Endothelial cell of umbilical vein (primary cell): ENCODE measurements at regions not wholly inside any gene's neighbourhood (a gene's known extent, or its start where the extent isn't known, plus 50 kb on each side); places are given as distances from the start of the nearest gene placed in this dataset.

Source experiments
- BruUV-seq: library from RNA; stranded (reverse); fragments of 400-500 nt; replicated peaks from 2 replicates; lab custom pipeline; 2021; lab: Mats Ljungman, UMichigan
- CTCF ChIA-PET: fragments of 300-600, 350-600 bp; sonication (Branson Sonifier 250); formaldehyde crosslinking; loops from one replicate; lab custom pipeline; 2021; ENCODE audit warnings: antibody characterized with exemption, inconsistent platforms; lab: Charles Lee
- POLR2A ChIA-PET: fragments of 300-600, 350-600 bp; sonication (Branson Sonifier 250); formaldehyde crosslinking; loops from one replicate; lab custom pipeline; 2021; ENCODE audit warnings: antibody characterized with exemption, inconsistent platforms; lab: Charles Lee
- DNase-seq: peaks from one replicate; pipeline ENCODE4 v3.0.0-alpha.2; 2011; ENCODE audit warnings: low read depth, low spot score
- FAIRE-seq: peaks from 2 replicates; lab custom pipeline; 2011; peaks lifted over from hg19 to GRCh38; lab: Jason Lieb, UNC
- H2AFZ ChIP-seq: 2 replicates; pipeline ENCODE4 v1.6.0; 2012; ENCODE audit warnings: low read depth, low read length, control low read depth, inconsistent platforms
- H3K27ac ChIP-seq: 2 replicates; pipeline ENCODE4 v1.5.1; 2011; ENCODE audit warnings: low read depth, mild to moderate bottlenecking, control low read depth, low read length, moderate library complexity; ENCODE audit not compliant: insufficient read depth
- H3K27me3 ChIP-seq, 2 experiments: 2 replicates each; pipeline versions ENCODE4 v1.6.0 to v1.6.1; 2011; ENCODE audit warnings: low read length in 2 of 2, mixed read lengths in 1 of 2; ENCODE audit not compliant: control insufficient read depth in 2 of 2, insufficient read depth in 2 of 2
- H3K36me3 ChIP-seq, 2 experiments: 2 replicates in 1 of 2; 3 replicates in 1 of 2; pipeline ENCODE4 v1.5.1; 2011; ENCODE audit warnings: low read length in 2 of 2, mild to moderate bottlenecking in 1 of 2, moderate library complexity in 1 of 2; ENCODE audit not compliant: control insufficient read depth in 2 of 2, insufficient read depth in 2 of 2; ENCODE audit errors: extremely low read depth in 1 of 2
- H3K4me1 ChIP-seq: 3 replicates; pipeline ENCODE4 v1.5.1; 2011; ENCODE audit warnings: mild to moderate bottlenecking, low read length; ENCODE audit not compliant: control insufficient read depth, insufficient read depth; ENCODE audit errors: extremely low read depth
- H3K4me2 ChIP-seq: 2 replicates; pipeline ENCODE4 v1.6.1; 2011; ENCODE audit warnings: low read length, control low read depth, mixed read lengths; ENCODE audit not compliant: insufficient read depth
- H3K4me3 ChIP-seq, 3 experiments: fragments of 200-600 bp in 1 of 3; sonication (generic), shearing (Covaris generic) in 1 of 3; replicated peaks in 1 of 3; 2 replicates each; pipeline ENCODE4 v1.5.1; 2011 to 2016; ENCODE audit warnings: control low read depth in 3 of 3, low read length in 3 of 3, mild to moderate bottlenecking in 2 of 3, inconsistent platforms in 1 of 3, low read depth in 1 of 3, moderate library complexity in 1 of 3; ENCODE audit not compliant: insufficient read depth in 1 of 3
- H3K79me2 ChIP-seq: 2 replicates; pipeline ENCODE4 v1.6.0; 2012; ENCODE audit warnings: low read length, inconsistent platforms; ENCODE audit not compliant: control insufficient read depth, insufficient read depth
- H3K9ac ChIP-seq: replicated peaks from 2 replicates; pipeline ENCODE3; 2011; ENCODE audit warnings: low read length, control low read depth; ENCODE audit not compliant: insufficient read depth; ENCODE audit errors: extremely low read depth
- H3K9me1 ChIP-seq: replicated peaks from 3 replicates; pipeline ENCODE4 v1.6.0; 2011; ENCODE audit warnings: mild to moderate bottlenecking, low read length; ENCODE audit not compliant: control insufficient read depth, insufficient read depth; ENCODE audit errors: extremely low read depth
- H3K9me3 ChIP-seq: replicated peaks from 2 replicates; pipeline ENCODE4 v1.5.1; 2012; ENCODE audit warnings: low read length, inconsistent platforms; ENCODE audit not compliant: control insufficient read depth, insufficient read depth
- H4K20me1 ChIP-seq: replicated peaks from 2 replicates; pipeline ENCODE3; 2011; ENCODE audit warnings: mild to moderate bottlenecking, low read length; ENCODE audit not compliant: control insufficient read depth, insufficient read depth; ENCODE audit errors: extremely low read depth
- EZH2 ChIP-seq: IDR thresholded peaks from 2 replicates; pipeline ENCODE4 v1.6.1; 2012; ENCODE audit warnings: borderline replicate concordance, low read depth, mild to moderate bottlenecking, moderate library complexity, low read length, inconsistent platforms; ENCODE audit not compliant: severe bottlenecking
- FOS ChIP-seq: IDR thresholded peaks from 2 replicates; pipeline ENCODE4 v1.6.1; 2011; ENCODE audit warnings: mild to moderate bottlenecking, low read length, moderate library complexity, borderline replicate concordance; ENCODE audit not compliant: insufficient read depth
- GATA2 ChIP-seq: IDR thresholded peaks from 2 replicates; pipeline ENCODE4 v1.7.0; 2011; ENCODE audit warnings: low read depth, mild to moderate bottlenecking, moderate library complexity, mixed read lengths, low read length; ENCODE audit not compliant: insufficient read length, insufficient read depth
- JUN ChIP-seq: IDR thresholded peaks from 2 replicates; pipeline ENCODE4 v1.6.1; 2011; ENCODE audit warnings: borderline replicate concordance, low read depth; ENCODE audit not compliant: insufficient read length, insufficient read depth
- MYC ChIP-seq: IDR thresholded peaks from one replicate; pipeline ENCODE4 v1.6.1; 2011; ENCODE audit warnings: mild to moderate bottlenecking, low read depth, low read length
- POLR2A ChIP-seq: IDR thresholded peaks from 2 replicates; pipeline ENCODE4 v1.6.1; 2012; ENCODE audit warnings: low read depth, mild to moderate bottlenecking, control low read depth, low read length
- POLR2AphosphoS5 ChIP-seq: IDR thresholded peaks from 2 replicates; pipeline ENCODE4 v1.6.1; 2012; ENCODE audit warnings: low read depth, mild to moderate bottlenecking, control low read depth, low read length, moderate library complexity; ENCODE audit not compliant: insufficient read depth
- dilution Hi-C: fragments of 300-500 bp; cut with MboI; formaldehyde crosslinking; loops from one replicate; pipeline ENCODE4 v1.15.0; 2019; ENCODE audit warnings: low sequenced_read_pairs; ENCODE audit not compliant: extremely low pct_ligation_motif_present
- intact Hi-C: fragments of 100-400 bp; cut with micrococcal nuclease; formaldehyde crosslinking; loops from one replicate; pipeline ENCODE4 v1.10.0; 2022
- TF ChIP-seq, protein P1 (sequence below), 2 donors: IDR thresholded peaks; 1 replicate in 1 of 2; 2 replicates in 1 of 2; pipeline ENCODE4 v1.5.1; 2011; ENCODE audit warnings: low read length in 2 of 2, mild to moderate bottlenecking in 2 of 2, moderate library complexity in 2 of 2, control low read depth in 1 of 2, inconsistent platforms in 1 of 2, low read depth in 1 of 2; ENCODE audit not compliant: insufficient read depth in 1 of 2; ENCODE audit errors: extremely low read depth in 1 of 2
- TF ChIP-seq, protein P2 (sequence below): IDR thresholded peaks from 2 replicates; pipeline ENCODE4 v1.6.1; 2011; ENCODE audit not compliant: insufficient read depth, insufficient read length

DNA sequence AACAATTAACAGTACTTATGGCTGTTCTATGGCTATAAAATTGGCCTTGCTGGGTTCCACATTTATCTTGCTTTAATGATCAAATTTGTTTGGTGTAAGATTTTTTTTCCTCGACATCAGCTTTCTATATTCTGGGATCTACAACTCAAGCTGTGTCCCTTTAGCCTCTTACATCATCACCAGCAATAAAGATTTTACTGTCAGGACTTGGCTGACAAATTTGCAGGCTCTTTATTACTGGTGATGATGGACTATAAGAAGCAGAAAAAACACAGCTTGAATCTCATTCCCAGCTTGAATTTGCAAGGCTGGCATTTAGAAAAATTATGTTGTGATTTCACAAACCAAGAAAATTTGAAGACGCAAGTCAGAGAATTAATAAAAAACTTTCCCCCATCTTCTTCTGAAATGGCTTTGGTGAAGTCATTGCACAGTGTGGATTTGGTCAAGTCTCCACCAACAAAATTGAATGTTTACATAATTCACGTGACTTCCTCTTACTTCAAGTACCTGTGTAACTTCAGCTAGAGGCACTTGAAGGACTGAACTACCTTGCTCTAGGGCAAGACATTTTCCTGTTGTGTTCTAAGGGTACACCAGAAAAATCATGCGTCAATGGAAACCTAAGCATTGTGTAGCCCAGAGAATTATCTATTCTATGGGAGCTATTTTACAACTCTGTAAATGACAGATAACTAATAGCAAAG lies 175.0 kb downstream of the CBLN4 start:
- TF ChIP-seq POLR2A (no peak), EZH2 (no peak), GATA2 (no peak), FOS (no peak), POLR2AphosphoS5 (no peak), MYC (no peak), JUN (no peak)
- TF ChIP-seq, protein P1, sequence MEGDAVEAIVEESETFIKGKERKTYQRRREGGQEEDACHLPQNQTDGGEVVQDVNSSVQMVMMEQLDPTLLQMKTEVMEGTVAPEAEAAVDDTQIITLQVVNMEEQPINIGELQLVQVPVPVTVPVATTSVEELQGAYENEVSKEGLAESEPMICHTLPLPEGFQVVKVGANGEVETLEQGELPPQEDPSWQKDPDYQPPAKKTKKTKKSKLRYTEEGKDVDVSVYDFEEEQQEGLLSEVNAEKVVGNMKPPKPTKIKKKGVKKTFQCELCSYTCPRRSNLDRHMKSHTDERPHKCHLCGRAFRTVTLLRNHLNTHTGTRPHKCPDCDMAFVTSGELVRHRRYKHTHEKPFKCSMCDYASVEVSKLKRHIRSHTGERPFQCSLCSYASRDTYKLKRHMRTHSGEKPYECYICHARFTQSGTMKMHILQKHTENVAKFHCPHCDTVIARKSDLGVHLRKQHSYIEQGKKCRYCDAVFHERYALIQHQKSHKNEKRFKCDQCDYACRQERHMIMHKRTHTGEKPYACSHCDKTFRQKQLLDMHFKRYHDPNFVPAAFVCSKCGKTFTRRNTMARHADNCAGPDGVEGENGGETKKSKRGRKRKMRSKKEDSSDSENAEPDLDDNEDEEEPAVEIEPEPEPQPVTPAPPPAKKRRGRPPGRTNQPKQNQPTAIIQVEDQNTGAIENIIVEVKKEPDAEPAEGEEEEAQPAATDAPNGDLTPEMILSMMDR (IDR thresholded peaks at IDR 0.05; ENCODE audit: extremely low read depth in 1 of 2, insufficient read depth in 1 of 2, low read depth in 1 of 2, low read length in 2 of 2) = no peak
- TF ChIP-seq, protein P2, sequence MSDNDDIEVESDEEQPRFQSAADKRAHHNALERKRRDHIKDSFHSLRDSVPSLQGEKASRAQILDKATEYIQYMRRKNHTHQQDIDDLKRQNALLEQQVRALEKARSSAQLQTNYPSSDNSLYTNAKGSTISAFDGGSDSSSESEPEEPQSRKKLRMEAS = no peak
- H3K9me3 ChIP-seq = peaks cover 6% of the 10 kb centered on the region

More for the DNA sequence above, 175.0 kb downstream of the CBLN4 start:
- CTCF ChIA-PET = no interaction called here
- H3K4me2 ChIP-seq = no peak overlapping the region
- intact Hi-C loops (no loop called here), dilution Hi-C loops (no loop called here)
- no peak overlapping the region for H3K27ac ChIP-seq
- H3K4me3 ChIP-seq = no peak overlapping the region
- no peak for FAIRE-seq
- H3K4me1 ChIP-seq = no peaks in the 10 kb centered on the region
- H3K27me3 ChIP-seq = no peaks in the 10 kb centered on the region
- H4K20me1 ChIP-seq = no peaks in the 10 kb centered on the region
- no peak overlapping the region for H3K9ac ChIP-seq
- no peaks in the 10 kb centered on the region for H3K9me1 ChIP-seq
- no peaks in the 10 kb centered on the region for H3K36me3 ChIP-seq
- no peak overlapping the region for H2AFZ ChIP-seq
- DNase-seq = no peak
- BruUV-seq = no TSS peak
- POLR2A ChIA-PET = no interaction called here
- H3K79me2 ChIP-seq = no peaks in the 10 kb centered on the region
